ENCODE measurements at regions not wholly inside any gene's neighbourhood (a gene's known extent, or its start where the extent isn't known, plus 50 kb on each side); places are given as distances from the start of the nearest gene placed in this dataset.

DNA sequence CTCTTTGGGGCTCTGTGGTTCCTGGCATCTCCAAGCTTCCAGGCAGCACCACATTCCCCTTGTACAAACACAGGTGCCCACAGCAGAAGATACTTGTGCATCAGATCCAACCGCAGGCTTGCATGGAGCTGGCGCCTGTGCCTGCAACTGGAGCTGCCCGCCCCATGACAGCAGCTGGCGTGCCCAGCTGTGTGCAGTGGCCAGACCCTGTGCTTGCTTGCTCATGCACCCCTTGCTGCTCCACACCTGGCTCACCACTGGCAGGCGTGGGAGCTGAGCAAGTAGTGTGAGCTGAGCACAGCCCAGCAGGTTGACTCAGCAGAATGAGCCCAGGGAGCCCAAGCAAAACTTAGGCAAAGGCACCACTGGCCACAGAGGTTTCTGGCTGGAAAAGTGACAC, 84.4 kb upstream of the STARD4 start:
- no peak for TF ChIP-seq FOXM1 (IDR thresholded peaks at IDR 0.05; ENCODE audit: borderline replicate concordance, low read depth)
- TF ChIP-seq, protein P1, sequence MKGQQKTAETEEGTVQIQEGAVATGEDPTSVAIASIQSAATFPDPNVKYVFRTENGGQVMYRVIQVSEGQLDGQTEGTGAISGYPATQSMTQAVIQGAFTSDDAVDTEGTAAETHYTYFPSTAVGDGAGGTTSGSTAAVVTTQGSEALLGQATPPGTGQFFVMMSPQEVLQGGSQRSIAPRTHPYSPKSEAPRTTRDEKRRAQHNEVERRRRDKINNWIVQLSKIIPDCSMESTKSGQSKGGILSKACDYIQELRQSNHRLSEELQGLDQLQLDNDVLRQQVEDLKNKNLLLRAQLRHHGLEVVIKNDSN (IDR thresholded peaks at IDR 0.05): no peak
- TF ChIP-seq NFIC (IDR thresholded peaks at IDR 0.05): no peak
- TF ChIP-seq TAF1 (IDR thresholded peaks at IDR 0.05; ENCODE audit: low read depth): no peak
- no peak for TF ChIP-seq TEAD4 (IDR thresholded peaks at IDR 0.05)
- TF ChIP-seq CREB1 (IDR thresholded peaks at IDR 0.05; ENCODE audit: low read depth): no peak
- TF ChIP-seq ZBTB7A (IDR thresholded peaks at IDR 0.05; ENCODE audit: low read depth): no peak
- TF ChIP-seq EGR1 (IDR thresholded peaks at IDR 0.05): no peak
- TF ChIP-seq YY1 (IDR thresholded peaks at IDR 0.05; ENCODE audit: low read depth): no peak
- TF ChIP-seq CEBPB (IDR thresholded peaks at IDR 0.05): no peak
- TF ChIP-seq RAD21 (IDR thresholded peaks at IDR 0.05; ENCODE audit: low read depth): no peak
- TF ChIP-seq, protein P2, sequence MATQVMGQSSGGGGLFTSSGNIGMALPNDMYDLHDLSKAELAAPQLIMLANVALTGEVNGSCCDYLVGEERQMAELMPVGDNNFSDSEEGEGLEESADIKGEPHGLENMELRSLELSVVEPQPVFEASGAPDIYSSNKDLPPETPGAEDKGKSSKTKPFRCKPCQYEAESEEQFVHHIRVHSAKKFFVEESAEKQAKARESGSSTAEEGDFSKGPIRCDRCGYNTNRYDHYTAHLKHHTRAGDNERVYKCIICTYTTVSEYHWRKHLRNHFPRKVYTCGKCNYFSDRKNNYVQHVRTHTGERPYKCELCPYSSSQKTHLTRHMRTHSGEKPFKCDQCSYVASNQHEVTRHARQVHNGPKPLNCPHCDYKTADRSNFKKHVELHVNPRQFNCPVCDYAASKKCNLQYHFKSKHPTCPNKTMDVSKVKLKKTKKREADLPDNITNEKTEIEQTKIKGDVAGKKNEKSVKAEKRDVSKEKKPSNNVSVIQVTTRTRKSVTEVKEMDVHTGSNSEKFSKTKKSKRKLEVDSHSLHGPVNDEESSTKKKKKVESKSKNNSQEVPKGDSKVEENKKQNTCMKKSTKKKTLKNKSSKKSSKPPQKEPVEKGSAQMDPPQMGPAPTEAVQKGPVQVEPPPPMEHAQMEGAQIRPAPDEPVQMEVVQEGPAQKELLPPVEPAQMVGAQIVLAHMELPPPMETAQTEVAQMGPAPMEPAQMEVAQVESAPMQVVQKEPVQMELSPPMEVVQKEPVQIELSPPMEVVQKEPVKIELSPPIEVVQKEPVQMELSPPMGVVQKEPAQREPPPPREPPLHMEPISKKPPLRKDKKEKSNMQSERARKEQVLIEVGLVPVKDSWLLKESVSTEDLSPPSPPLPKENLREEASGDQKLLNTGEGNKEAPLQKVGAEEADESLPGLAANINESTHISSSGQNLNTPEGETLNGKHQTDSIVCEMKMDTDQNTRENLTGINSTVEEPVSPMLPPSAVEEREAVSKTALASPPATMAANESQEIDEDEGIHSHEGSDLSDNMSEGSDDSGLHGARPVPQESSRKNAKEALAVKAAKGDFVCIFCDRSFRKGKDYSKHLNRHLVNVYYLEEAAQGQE (IDR thresholded peaks at IDR 0.05; ENCODE audit: low read depth): no peak
- TF ChIP-seq EP300 (IDR thresholded peaks at IDR 0.05; ENCODE audit: borderline replicate concordance): no peak
- no peak for TF ChIP-seq TCF12 (IDR thresholded peaks at IDR 0.05; ENCODE audit: low read depth)
- TF ChIP-seq, protein P3, sequence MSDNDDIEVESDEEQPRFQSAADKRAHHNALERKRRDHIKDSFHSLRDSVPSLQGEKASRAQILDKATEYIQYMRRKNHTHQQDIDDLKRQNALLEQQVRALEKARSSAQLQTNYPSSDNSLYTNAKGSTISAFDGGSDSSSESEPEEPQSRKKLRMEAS (IDR thresholded peaks at IDR 0.05): no peak

DNA sequence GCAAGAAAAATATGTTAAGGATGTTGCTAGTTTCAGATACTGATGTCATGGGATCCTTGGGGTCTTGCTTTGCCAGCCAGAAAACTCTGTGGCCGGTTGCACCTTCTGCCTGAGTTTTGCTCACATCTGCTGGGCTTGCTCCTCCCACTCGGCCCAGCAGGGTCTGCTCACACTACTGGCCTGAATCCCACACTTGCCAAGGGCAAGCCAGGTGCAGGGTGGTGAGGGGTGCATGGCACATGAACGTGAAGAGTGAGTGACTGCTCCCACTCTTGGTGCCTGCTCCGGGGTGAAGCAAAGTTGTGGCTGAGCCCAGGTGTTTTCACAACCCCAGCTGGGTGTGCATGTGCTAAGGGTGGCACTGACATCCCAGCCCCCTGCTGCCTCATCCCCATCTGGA, 83.1 kb upstream of the STARD4 start:
- TF ChIP-seq TAF1 (IDR thresholded peaks at IDR 0.05; ENCODE audit: low read depth) (no peak), EGR1 (IDR thresholded peaks at IDR 0.05) (no peak), ZBTB7A (IDR thresholded peaks at IDR 0.05; ENCODE audit: low read depth) (no peak), RAD21 (IDR thresholded peaks at IDR 0.05; ENCODE audit: low read depth) (no peak), NFIC (IDR thresholded peaks at IDR 0.05) (no peak), FOXM1 (IDR thresholded peaks at IDR 0.05; ENCODE audit: borderline replicate concordance, low read depth) (no peak), YY1 (IDR thresholded peaks at IDR 0.05; ENCODE audit: low read depth) (no peak), TCF12 (IDR thresholded peaks at IDR 0.05; ENCODE audit: low read depth) (no peak), CREB1 (IDR thresholded peaks at IDR 0.05; ENCODE audit: low read depth) (no peak), EP300 (IDR thresholded peaks at IDR 0.05; ENCODE audit: borderline replicate concordance) (no peak), CEBPB (IDR thresholded peaks at IDR 0.05) (no peak), TEAD4 (IDR thresholded peaks at IDR 0.05) (no peak)
- TF ChIP-seq, protein P1 (IDR thresholded peaks at IDR 0.05): no peak
- TF ChIP-seq, protein P3 (IDR thresholded peaks at IDR 0.05): no peak
- TF ChIP-seq, protein P2 (IDR thresholded peaks at IDR 0.05; ENCODE audit: low read depth): no peak

DNA sequence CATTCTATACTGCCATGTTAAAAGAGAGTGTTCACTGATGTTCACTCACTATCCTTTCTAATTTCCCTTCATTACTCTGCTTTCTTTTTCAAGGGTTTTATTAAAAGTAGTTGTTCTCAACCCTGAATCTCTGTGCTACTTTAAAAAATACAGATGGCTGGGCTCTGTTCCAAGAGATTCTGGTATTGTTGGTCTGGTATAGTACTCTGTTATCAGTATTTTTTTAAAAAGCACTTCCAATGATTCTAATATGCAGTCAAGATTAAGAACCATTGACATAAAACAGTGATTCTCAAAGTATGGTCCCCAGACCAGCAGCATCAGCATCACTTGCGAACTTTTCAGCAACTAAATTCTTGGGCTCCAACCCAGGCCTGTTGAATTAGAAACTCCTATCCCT, 77.0 kb upstream of the STARD4 start:
- TF ChIP-seq EP300 (IDR thresholded peaks at IDR 0.05; ENCODE audit: borderline replicate concordance) (no peak), NFIC (IDR thresholded peaks at IDR 0.05) (no peak), FOXM1 (IDR thresholded peaks at IDR 0.05; ENCODE audit: borderline replicate concordance, low read depth) (no peak), TAF1 (IDR thresholded peaks at IDR 0.05; ENCODE audit: low read depth) (no peak), CREB1 (IDR thresholded peaks at IDR 0.05; ENCODE audit: low read depth) (no peak), ZBTB7A (IDR thresholded peaks at IDR 0.05; ENCODE audit: low read depth) (no peak), RAD21 (IDR thresholded peaks at IDR 0.05; ENCODE audit: low read depth) (no peak), YY1 (IDR thresholded peaks at IDR 0.05; ENCODE audit: low read depth) (no peak), TEAD4 (IDR thresholded peaks at IDR 0.05) (no peak), CEBPB (IDR thresholded peaks at IDR 0.05) (no peak)
- TF ChIP-seq, protein P1 (IDR thresholded peaks at IDR 0.05): no peak
- TF ChIP-seq, protein P3 (IDR thresholded peaks at IDR 0.05): no peak

DNA sequence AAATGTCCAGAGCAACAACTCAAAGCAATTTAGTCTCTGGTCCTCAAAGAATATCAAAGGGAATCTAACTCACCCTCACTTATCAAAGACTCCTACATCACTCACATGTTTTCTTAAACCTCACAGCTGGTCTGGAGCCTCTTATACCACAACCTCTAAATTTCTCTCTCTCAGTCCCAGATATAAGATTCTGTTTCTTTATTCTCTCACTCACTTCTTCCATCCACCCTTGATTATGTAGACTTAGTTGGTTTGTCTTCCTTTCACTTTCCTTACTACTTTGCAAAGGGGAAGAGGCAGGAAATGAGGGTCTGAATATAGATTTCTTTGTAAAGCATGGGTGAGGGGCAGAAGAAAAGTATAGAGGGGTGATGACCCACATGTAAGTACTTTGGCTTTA, 75.4 kb upstream of the STARD4 start:
- no peak for TF ChIP-seq TEAD4 (IDR thresholded peaks at IDR 0.05)
- TF ChIP-seq, protein P1 (IDR thresholded peaks at IDR 0.05): no peak
- no peak for TF ChIP-seq TCF12 (IDR thresholded peaks at IDR 0.05; ENCODE audit: low read depth)
- TF ChIP-seq CEBPB (IDR thresholded peaks at IDR 0.05): no peak
- TF ChIP-seq, protein P3 (IDR thresholded peaks at IDR 0.05): no peak
- no peak for TF ChIP-seq RAD21 (IDR thresholded peaks at IDR 0.05; ENCODE audit: low read depth)
- no peak for TF ChIP-seq CREB1 (IDR thresholded peaks at IDR 0.05; ENCODE audit: low read depth)
- no peak for TF ChIP-seq NFIC (IDR thresholded peaks at IDR 0.05)
- no peak for TF ChIP-seq ZBTB7A (IDR thresholded peaks at IDR 0.05; ENCODE audit: low read depth)
- no peak for TF ChIP-seq YY1 (IDR thresholded peaks at IDR 0.05; ENCODE audit: low read depth)
- TF ChIP-seq, protein P2 (IDR thresholded peaks at IDR 0.05; ENCODE audit: low read depth): no peak
- TF ChIP-seq EGR1 (IDR thresholded peaks at IDR 0.05): no peak
- no peak for TF ChIP-seq EP300 (IDR thresholded peaks at IDR 0.05; ENCODE audit: borderline replicate concordance)
- TF ChIP-seq TAF1 (IDR thresholded peaks at IDR 0.05; ENCODE audit: low read depth): no peak
- TF ChIP-seq FOXM1 (IDR thresholded peaks at IDR 0.05; ENCODE audit: borderline replicate concordance, low read depth): no peak

Data from Ishikawa (cell line).